ENCODE measurements at regions not wholly inside any gene's neighbourhood (a gene's known extent, or its start where the extent isn't known, plus 50 kb on each side); places are given as distances from the start of the nearest gene placed in this dataset.

- Histone ChIP-seq H3K9ac (ENCODE audit: insufficient read length, low read depth) (no peak overlapping the region), H3K4me3 (ENCODE audit: insufficient read length, low read depth) (no peak overlapping the region), H3K36me3 (ENCODE audit: insufficient read depth, insufficient read length, low read length) (no peaks in the 10 kb centered on the region), H3K4me1 (ENCODE audit: insufficient read depth, insufficient read length) (no peaks in the 10 kb centered on the region), H3K27me3 (ENCODE audit: insufficient read depth, insufficient read length) (no peaks in the 10 kb centered on the region), H3K9me3 (ENCODE audit: insufficient read depth, low read length) (no peaks in the 10 kb centered on the region)
- TF ChIP-seq ZNF274 (IDR thresholded peaks at IDR 0.05; ENCODE audit: low read depth, low read length) (no peak), SUZ12 (IDR thresholded peaks at IDR 0.05; ENCODE audit: extremely low read depth, insufficient read depth, insufficient read length) (no peak), YY1 (IDR thresholded peaks at IDR 0.05; ENCODE audit: insufficient read depth, insufficient read length) (no peak)
- no peak for DNase-seq (ENCODE audit: low read depth, low spot score)
Observed at GRCh38 chr18:42281124-42281523, 326.1 kb downstream of the PIK3C3 start.

- H3K9ac ChIP-seq (ENCODE audit: insufficient read length, low read depth): no peak overlapping the region
- no peak for TF ChIP-seq YY1 (IDR thresholded peaks at IDR 0.05; ENCODE audit: insufficient read depth, insufficient read length)
- TF ChIP-seq SUZ12 (IDR thresholded peaks at IDR 0.05; ENCODE audit: extremely low read depth, insufficient read depth, insufficient read length): no peak
- TF ChIP-seq ZNF274 (IDR thresholded peaks at IDR 0.05; ENCODE audit: low read depth, low read length): no peak
- H3K9me3 ChIP-seq (ENCODE audit: insufficient read depth, low read length): no peaks in the 10 kb centered on the region
- DNase-seq (ENCODE audit: low read depth, low spot score): no peak
- H3K27me3 ChIP-seq (ENCODE audit: insufficient read depth, insufficient read length): no peaks in the 10 kb centered on the region
- no peaks in the 10 kb centered on the region for H3K4me1 ChIP-seq (ENCODE audit: insufficient read depth, insufficient read length)
- H3K36me3 ChIP-seq (ENCODE audit: insufficient read depth, insufficient read length, low read length): no peaks in the 10 kb centered on the region
- H3K4me3 ChIP-seq (ENCODE audit: insufficient read length, low read depth): no peak overlapping the region
Observed at GRCh38 chr18:42281851-42282250, 326.8 kb downstream of the PIK3C3 start.

- TF ChIP-seq YY1 (IDR thresholded peaks at IDR 0.05; ENCODE audit: insufficient read depth, insufficient read length) (no peak), ZNF274 (IDR thresholded peaks at IDR 0.05; ENCODE audit: low read depth, low read length) (no peak), SUZ12 (IDR thresholded peaks at IDR 0.05; ENCODE audit: extremely low read depth, insufficient read depth, insufficient read length) (no peak)
- no peaks in the 10 kb centered on the region for H3K36me3 ChIP-seq (ENCODE audit: insufficient read depth, insufficient read length, low read length)
- DNase-seq (ENCODE audit: low read depth, low spot score): no peak
- no peak overlapping the region for H3K9ac ChIP-seq (ENCODE audit: insufficient read length, low read depth)
- no peaks in the 10 kb centered on the region for H3K9me3 ChIP-seq (ENCODE audit: insufficient read depth, low read length)
- no peaks in the 10 kb centered on the region for H3K4me1 ChIP-seq (ENCODE audit: insufficient read depth, insufficient read length)
- H3K27me3 ChIP-seq (ENCODE audit: insufficient read depth, insufficient read length): no peaks in the 10 kb centered on the region
- H3K4me3 ChIP-seq (ENCODE audit: insufficient read length, low read depth): no peak overlapping the region
Observed at GRCh38 chr18:42287047-42287446, 332.0 kb downstream of the PIK3C3 start.

DNA sequence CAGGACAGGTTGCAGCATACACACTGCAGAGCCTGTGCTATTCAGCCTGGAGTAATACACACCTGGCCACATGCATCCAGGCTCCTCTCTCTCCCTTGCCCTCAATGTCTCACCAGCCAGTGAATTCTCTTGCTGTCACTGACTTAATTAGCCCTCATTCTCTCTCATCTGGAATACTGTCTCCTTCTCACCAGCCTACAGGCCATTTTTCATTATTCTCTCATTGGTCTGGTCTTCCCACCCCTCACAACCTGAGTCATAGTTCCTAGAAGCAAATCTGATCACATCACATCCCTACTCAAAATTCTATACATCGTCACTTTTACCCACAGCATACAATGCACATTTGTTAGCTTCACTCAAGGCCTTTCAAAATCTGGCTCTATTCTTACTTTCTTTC lies 333.1 kb downstream of the PIK3C3 start:
- DNase-seq (ENCODE audit: low read depth, low spot score): no peak
- no peak for TF ChIP-seq ZNF274 (IDR thresholded peaks at IDR 0.05; ENCODE audit: low read depth, low read length)
- TF ChIP-seq YY1 (IDR thresholded peaks at IDR 0.05; ENCODE audit: insufficient read depth, insufficient read length): no peak
- TF ChIP-seq SUZ12 (IDR thresholded peaks at IDR 0.05; ENCODE audit: extremely low read depth, insufficient read depth, insufficient read length): no peak
- H3K4me3 ChIP-seq (ENCODE audit: insufficient read length, low read depth): no peak overlapping the region
- no peaks in the 10 kb centered on the region for H3K27me3 ChIP-seq (ENCODE audit: insufficient read depth, insufficient read length)
- H3K9ac ChIP-seq (ENCODE audit: insufficient read length, low read depth): no peak overlapping the region
- no peaks in the 10 kb centered on the region for H3K36me3 ChIP-seq (ENCODE audit: insufficient read depth, insufficient read length, low read length)
- H3K4me1 ChIP-seq (ENCODE audit: insufficient read depth, insufficient read length): no peaks in the 10 kb centered on the region
- no peaks in the 10 kb centered on the region for H3K9me3 ChIP-seq (ENCODE audit: insufficient read depth, low read length)

- no peaks in the 10 kb centered on the region for H3K9me3 ChIP-seq (ENCODE audit: insufficient read depth, low read length)
- H3K4me1 ChIP-seq (ENCODE audit: insufficient read depth, insufficient read length): no peaks in the 10 kb centered on the region
- no peak overlapping the region for H3K4me3 ChIP-seq (ENCODE audit: insufficient read length, low read depth)
- DNase-seq (ENCODE audit: low read depth, low spot score): no peak
- no peak overlapping the region for H3K9ac ChIP-seq (ENCODE audit: insufficient read length, low read depth)
- no peaks in the 10 kb centered on the region for H3K36me3 ChIP-seq (ENCODE audit: insufficient read depth, insufficient read length, low read length)
- TF ChIP-seq YY1 (IDR thresholded peaks at IDR 0.05; ENCODE audit: insufficient read depth, insufficient read length): no peak
- TF ChIP-seq SUZ12 (IDR thresholded peaks at IDR 0.05; ENCODE audit: extremely low read depth, insufficient read depth, insufficient read length): no peak
- TF ChIP-seq ZNF274 (IDR thresholded peaks at IDR 0.05; ENCODE audit: low read depth, low read length): no peak
- no peaks in the 10 kb centered on the region for H3K27me3 ChIP-seq (ENCODE audit: insufficient read depth, insufficient read length)
Observed at GRCh38 chr18:42289526-42289925, 334.5 kb downstream of the PIK3C3 start.

GRCh38 chr18:42290318-42291307 lies 335.6 kb downstream of the PIK3C3 start:
- no peak overlapping the region for H3K4me3 ChIP-seq (ENCODE audit: insufficient read length, low read depth)
- no peaks in the 10 kb centered on the region for H3K36me3 ChIP-seq (ENCODE audit: insufficient read depth, insufficient read length, low read length)
- no peak overlapping the region for H3K9ac ChIP-seq (ENCODE audit: insufficient read length, low read depth)
- no peaks in the 10 kb centered on the region for H3K27me3 ChIP-seq (ENCODE audit: insufficient read depth, insufficient read length)
- no peaks in the 10 kb centered on the region for H3K4me1 ChIP-seq (ENCODE audit: insufficient read depth, insufficient read length)
- H3K9me3 ChIP-seq (ENCODE audit: insufficient read depth, low read length): no peaks in the 10 kb centered on the region
- TF ChIP-seq YY1 (IDR thresholded peaks at IDR 0.05; ENCODE audit: insufficient read depth, insufficient read length) (no peak), ZNF274 (IDR thresholded peaks at IDR 0.05; ENCODE audit: low read depth, low read length) (no peak), SUZ12 (IDR thresholded peaks at IDR 0.05; ENCODE audit: extremely low read depth, insufficient read depth, insufficient read length) (no peak)
- no peak for DNase-seq (ENCODE audit: low read depth, low spot score)

DNA sequence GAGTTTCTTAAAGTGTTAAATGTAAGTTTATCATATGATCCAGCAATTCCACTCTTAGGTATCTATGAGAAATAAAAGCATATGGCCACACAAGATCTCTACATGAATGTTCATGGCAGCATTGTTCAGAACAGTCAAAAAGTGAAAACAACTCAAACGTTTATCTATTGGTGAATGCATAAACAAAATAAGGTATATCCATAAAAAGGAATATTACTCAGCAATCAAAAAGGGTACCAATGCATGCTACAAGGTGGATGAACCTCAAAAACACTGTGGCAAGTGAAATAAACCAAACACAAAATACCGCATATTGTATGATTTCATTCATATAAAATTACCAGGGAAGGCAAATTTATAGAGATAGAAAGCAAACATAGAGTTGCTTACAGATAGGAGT lies 337.6 kb downstream of the PIK3C3 start:
- no peak for TF ChIP-seq SUZ12 (IDR thresholded peaks at IDR 0.05; ENCODE audit: extremely low read depth, insufficient read depth, insufficient read length)
- no peak for TF ChIP-seq YY1 (IDR thresholded peaks at IDR 0.05; ENCODE audit: insufficient read depth, insufficient read length)
- no peak for TF ChIP-seq ZNF274 (IDR thresholded peaks at IDR 0.05; ENCODE audit: low read depth, low read length)
- Histone ChIP-seq H3K36me3 (ENCODE audit: insufficient read depth, insufficient read length, low read length) (no peaks in the 10 kb centered on the region), H3K4me1 (ENCODE audit: insufficient read depth, insufficient read length) (no peaks in the 10 kb centered on the region), H3K4me3 (ENCODE audit: insufficient read length, low read depth) (no peak overlapping the region), H3K9ac (ENCODE audit: insufficient read length, low read depth) (no peak overlapping the region), H3K27me3 (ENCODE audit: insufficient read depth, insufficient read length) (no peaks in the 10 kb centered on the region), H3K9me3 (ENCODE audit: insufficient read depth, low read length) (no peaks in the 10 kb centered on the region)
- DNase-seq (ENCODE audit: low read depth, low spot score): no peak

All from NT2/D1 (cell line).